Activated CD8-positive, alpha-beta memory T cell treated with anti-CD3 and anti-CD28 coated beads, Interleukin-2, amount 10 ng/mL, durations not matched to agents 7 days and 5 days (primary cell): ENCODE measurements at regions not wholly inside any gene's neighbourhood (a gene's known extent, or its start where the extent isn't known, plus 50 kb on each side); places are given as distances from the start of the nearest gene placed in this dataset.
A peak's percentile ranks its signal among the peaks of the same experiment; 100 is the strongest.

Experiments used
- ATAC-seq: fragments of 150-1000 bp; cut with Tn5 transposase; one replicate; pipeline ENCODE4 v1.10.0; 2021; ENCODE audit warnings: moderate library complexity
- CTCF ChIA-PET: fragments of 350-600 bp; sonication (Branson Sonifier 250); formaldehyde crosslinking; loops from one replicate; lab custom pipeline; 2021; ENCODE audit warnings: antibody characterized with exemption; lab: Charles Lee
- DNase-seq: peaks from one replicate; pipeline ENCODE4 v3.0.0-alpha.2; 2020
- H3K27ac Mint-ChIP-seq: one replicate; pipeline ENCODE4 v1.8.0; 2021; ENCODE audit warnings: mild to moderate bottlenecking, mixed read lengths
- H3K27me3 Mint-ChIP-seq: one replicate; pipeline ENCODE4 v1.8.0; 2021; ENCODE audit warnings: mixed read lengths
- H3K36me3 Mint-ChIP-seq: one replicate; pipeline ENCODE4 v1.8.0; 2021; ENCODE audit warnings: mild to moderate bottlenecking, mixed read lengths
- H3K4me1 Mint-ChIP-seq: one replicate; pipeline ENCODE4 v1.8.0; 2021; ENCODE audit warnings: mixed read lengths
- H3K4me3 Mint-ChIP-seq: one replicate; pipeline ENCODE4 v1.8.0; 2021; ENCODE audit warnings: mild to moderate bottlenecking, moderate library complexity, mixed read lengths
- H3K9me3 Mint-ChIP-seq: one replicate; pipeline ENCODE4 v1.8.0; 2022; ENCODE audit warnings: low read depth, mixed read lengths

DNA sequence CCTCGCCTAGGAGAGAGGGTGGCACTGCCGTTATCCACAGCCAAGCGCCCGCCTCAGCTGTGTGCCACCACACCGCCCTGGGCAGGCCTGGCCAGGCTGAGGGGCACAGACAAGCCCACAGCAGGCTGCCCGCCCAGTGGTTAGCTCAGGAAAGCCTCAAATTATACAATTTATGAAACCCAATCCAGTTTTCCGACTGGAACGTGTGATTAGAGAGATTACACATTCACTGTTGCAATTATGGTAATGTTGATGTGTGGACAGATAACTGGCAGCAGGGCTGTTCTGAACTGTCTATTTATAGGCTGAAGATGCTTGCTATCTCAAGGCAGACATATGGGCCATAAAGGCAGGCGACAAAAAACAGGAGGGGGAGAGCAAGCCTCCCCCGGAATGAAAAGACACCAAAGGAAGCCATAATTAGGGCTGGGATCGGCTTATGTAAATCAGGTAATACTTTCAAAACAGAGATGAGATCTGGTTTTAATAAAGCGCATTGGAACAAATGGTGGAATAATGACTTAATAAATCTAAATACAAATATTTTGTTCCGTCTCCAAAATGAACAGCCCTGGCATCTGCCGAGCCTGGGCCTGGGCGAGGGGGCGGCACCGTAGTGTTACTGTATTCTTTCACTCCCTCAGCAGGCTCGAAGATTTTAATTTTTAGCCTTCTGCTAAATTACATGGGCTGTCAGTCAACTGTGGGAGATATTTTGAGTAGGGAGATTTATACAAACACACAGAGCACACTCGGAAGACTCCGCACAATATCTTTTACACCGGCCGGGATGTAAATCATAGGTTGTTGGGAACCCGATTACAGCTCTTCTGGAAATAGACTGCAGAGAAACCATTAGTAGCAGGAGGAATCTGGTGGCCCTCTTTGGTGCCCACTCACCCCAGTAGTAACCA lies 103.1 kb upstream of the TLE3 start:
- no peaks in the 10 kb centered on the region for H3K9me3 Mint-ChIP-seq

DNA sequence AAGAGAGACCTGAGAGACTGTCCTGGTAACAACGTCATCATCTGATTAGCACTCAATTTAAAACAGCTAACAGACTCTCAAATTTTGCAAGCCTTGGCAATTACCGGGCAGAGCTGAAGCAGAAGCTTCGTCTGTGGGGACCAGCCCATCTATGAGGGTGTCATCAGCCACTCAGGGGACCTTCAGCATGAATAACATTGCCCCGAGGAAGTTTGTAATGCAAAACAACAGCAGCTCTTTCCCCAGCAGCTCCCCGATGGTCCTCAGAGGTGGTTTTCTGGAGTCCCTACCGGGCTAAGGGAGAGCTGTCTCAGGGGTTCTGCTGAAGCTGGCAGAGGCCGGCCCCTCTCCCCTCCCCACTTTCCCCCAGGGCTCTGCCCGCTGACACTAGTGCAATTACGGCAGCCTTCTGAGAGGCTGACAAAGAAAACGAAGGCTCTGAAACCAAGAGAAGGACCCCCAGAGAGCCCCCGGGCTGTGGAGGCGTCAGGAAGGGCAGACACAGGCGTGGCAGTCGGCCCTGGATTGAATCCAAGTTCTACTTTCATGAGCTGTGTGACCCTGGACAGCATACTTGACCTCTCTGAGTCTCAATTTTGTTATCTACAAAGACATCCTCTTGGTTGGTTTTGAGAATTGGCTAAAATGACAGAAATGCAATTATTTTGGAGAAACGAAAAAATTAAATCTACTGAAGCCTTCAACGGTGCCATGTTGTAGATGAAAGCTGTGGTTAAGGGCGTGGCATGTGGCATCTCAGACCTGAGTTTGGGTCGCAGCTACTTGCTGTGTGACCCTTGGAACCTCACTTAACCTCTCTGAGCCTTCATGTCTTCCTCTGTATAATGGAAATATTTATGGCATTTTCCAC lies 102.1 kb upstream of the TLE3 start:
- CTCF ChIA-PET = no interaction called here

More for the DNA sequence above, 103.1 kb upstream of the TLE3 start:
- H3K4me3 Mint-ChIP-seq = no peak overlapping the region
- no peak for DNase-seq
- H3K27ac Mint-ChIP-seq = no peak overlapping the region
- H3K27me3 Mint-ChIP-seq = peaks cover 15% of the 10 kb centered on the region
- ATAC-seq = no peak
- H3K4me1 Mint-ChIP-seq = no peaks in the 10 kb centered on the region
- CTCF ChIA-PET = no interaction called here
- no peaks in the 10 kb centered on the region for H3K36me3 Mint-ChIP-seq

DNA sequence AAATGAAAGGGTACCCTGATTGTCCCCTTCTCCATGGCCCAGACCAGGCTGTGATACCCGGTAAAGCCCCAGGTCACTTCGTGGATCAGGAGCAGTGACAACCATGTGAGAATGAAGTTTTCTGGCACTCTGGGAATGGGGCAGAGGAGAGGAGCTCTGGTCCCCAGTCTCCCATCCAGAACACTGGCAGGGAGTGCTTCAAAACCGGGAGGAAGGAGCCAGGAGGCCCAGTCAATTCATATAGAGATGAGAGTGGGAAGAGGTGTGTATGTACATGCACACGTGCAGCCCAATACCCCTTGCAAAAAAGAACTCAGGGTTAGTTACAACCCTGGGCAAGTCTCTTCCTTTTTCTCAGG lies 101.4 kb upstream of the TLE3 start:
- CTCF ChIA-PET = no interaction called here
- no peaks in the 10 kb centered on the region for H3K9me3 Mint-ChIP-seq
- no peaks in the 10 kb centered on the region for H3K36me3 Mint-ChIP-seq
- peaks cover 14% of the 10 kb centered on the region for H3K27me3 Mint-ChIP-seq
- no peaks in the 10 kb centered on the region for H3K4me1 Mint-ChIP-seq
- DNase-seq (no peak), ATAC-seq (no peak)
- H3K4me3 Mint-ChIP-seq = no peak overlapping the region
- no peak overlapping the region for H3K27ac Mint-ChIP-seq

More for the DNA sequence above, 102.1 kb upstream of the TLE3 start:
- Mint-ChIP-seq H3K27ac (no peak overlapping the region), H3K36me3 (no peaks in the 10 kb centered on the region), H3K4me3 (no peak overlapping the region), H3K4me1 (no peaks in the 10 kb centered on the region), H3K27me3 (peaks cover 12% of the 10 kb centered on the region), H3K9me3 (no peaks in the 10 kb centered on the region)
- no peak for DNase-seq
- no peak for ATAC-seq

DNA sequence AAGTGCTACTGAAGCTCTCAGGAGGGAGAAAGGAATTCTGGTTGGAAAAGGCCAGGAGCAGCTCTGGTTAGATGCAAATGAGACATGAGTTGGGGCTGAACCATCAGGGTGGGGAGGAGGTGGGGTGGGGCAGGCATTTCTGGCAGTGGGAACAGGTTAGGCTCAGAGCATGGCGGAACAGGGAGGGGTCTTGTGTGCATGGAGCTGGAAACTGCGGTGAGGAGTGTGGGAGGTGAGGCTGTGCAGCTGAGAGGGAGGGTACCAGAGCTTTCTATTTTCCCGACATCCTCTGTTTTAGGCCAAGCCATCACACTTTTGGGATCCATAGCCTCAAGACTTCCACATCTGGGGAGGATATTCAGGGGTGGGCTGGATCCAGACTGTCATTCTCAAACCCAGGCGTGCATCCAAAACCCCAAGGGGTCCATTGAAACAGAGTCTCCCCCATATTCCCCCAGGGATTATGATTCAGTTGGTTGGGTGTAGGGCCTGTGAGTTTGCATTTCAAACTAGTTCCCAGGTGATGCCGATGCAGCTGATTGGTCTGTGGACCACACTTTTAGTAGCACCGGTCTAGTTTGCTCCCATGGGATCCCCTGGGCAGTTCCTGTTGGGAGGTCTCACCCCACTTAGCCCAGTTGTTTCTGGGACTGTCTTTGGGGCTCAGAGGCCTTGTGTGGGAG lies 100.9 kb upstream of the TLE3 start:
- ATAC-seq = no peak
- DNase-seq = no peak
- Mint-ChIP-seq H3K4me1 (no peaks in the 10 kb centered on the region), H3K4me3 (no peak overlapping the region), H3K9me3 (no peaks in the 10 kb centered on the region), H3K27me3 (peaks cover 14% of the 10 kb centered on the region), H3K27ac (no peak overlapping the region), H3K36me3 (no peaks in the 10 kb centered on the region)
- CTCF ChIA-PET = no interaction called here

DNA sequence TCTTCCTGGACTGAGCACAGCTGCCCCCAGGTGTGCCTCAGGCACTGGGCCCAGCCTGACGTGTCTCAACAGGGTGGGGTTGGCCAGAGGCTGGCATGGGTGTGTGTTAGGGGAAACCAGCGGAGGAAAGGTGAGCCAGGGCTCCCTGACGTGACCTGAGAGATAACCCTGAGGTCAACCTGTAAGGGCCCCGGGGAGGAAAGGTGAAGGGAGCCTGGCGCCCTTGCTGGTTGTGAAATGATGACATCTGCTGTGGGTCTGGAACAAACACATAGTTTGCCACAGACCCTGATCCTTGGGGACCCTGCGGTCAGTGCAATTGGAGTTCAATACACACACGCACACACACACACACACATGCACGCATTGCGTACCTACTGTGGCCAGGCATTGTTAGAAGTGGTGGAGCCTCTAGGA lies 100.2 kb upstream of the TLE3 start:
- no peaks in the 10 kb centered on the region for H3K9me3 Mint-ChIP-seq
- CTCF ChIA-PET = no interaction called here

DNA sequence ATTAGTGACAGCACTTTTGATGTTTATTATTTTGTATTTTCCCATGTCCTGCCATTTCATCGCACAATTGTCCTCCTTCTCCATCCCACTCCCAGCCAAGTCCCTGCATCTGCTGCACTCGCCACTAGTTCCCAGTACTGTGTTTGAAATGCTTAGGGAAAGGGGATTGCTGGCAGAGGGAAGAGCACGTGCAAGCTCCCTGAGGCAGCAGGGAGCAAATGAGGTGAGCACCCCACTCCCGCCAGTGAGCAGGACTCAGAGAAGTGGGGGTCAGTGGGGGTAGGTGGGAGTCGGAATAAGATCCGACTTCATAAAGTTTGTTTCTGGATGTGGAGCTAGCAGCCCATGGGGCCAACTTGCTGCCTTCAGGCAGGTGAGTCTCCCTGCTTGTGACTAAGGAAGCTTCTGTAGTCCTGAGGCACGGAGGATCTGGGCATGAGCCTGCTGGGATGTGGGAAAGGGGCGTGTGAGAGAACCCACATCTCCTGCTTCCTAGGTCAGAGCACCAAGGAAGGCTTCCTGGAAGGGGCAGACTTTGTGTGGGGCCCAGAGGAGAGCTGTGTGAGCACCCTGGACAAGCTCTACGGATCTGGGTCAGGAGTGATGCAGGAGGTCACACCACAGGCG lies 99.7 kb upstream of the TLE3 start:
- ATAC-seq (no peak), DNase-seq (no peak)
- Mint-ChIP-seq H3K4me1 (no peaks in the 10 kb centered on the region), H3K27me3 (peaks cover 11% of the 10 kb centered on the region), H3K9me3 (no peaks in the 10 kb centered on the region), H3K27ac (no peak overlapping the region), H3K36me3 (no peaks in the 10 kb centered on the region), H3K4me3 (no peak overlapping the region)
- CTCF ChIA-PET = no interaction called here

More for the DNA sequence above, 100.2 kb upstream of the TLE3 start:
- ATAC-seq (no peak), DNase-seq (no peak)
- Mint-ChIP-seq H3K36me3 (no peaks in the 10 kb centered on the region), H3K4me3 (no peak overlapping the region), H3K27me3 (peaks cover 14% of the 10 kb centered on the region), H3K4me1 (no peaks in the 10 kb centered on the region), H3K27ac (no peak overlapping the region)

DNA sequence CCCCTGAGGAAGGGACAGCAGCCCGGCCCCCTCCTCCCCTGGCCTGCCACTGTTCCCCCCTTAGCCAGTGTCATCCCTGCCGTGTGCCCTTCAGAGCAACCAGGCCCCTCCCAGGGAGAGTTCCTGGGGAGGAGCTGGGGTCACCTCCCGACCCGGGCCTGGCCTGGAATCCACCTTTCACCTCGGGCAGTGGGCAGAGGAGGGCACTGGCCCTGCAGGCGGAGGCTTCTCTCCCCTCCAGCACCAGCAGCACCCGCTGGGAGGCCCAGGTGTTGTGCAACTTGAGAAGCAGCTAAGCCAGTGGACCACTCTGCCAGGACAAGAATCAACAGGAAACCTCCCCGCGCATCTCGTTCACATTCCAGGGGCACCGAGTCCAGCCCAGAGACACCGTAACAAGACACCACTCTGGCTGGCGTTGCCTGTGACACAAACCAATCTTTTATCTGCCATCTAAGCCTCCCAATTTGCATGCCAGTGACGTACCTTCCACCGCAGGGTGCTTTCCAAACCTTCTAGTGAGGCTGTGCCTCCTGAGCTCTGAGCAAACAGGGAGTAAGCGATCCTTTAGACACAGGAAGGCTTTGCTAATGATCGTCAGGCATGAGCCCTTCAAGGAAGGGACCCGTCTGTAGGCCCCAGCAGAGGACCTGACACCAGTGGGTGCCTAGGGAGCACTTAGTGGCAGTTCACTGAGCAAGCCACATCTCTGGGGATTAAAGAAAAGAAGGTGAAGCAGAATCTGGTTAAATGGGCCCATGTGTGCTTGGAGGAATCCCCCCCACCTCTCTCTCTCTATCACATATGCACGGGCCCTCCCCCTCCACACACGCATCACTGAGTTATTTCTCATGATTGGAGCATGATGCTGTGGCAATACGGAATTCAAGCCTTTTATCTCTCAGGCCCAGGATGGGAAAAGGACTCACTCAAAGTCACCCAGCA lies 98.9 kb upstream of the TLE3 start:
- Mint-ChIP-seq H3K9me3 (no peaks in the 10 kb centered on the region), H3K36me3 (no peaks in the 10 kb centered on the region), H3K27me3 (peaks cover 9% of the 10 kb centered on the region), H3K27ac (no peak overlapping the region), H3K4me3 (no peak overlapping the region), H3K4me1 (no peaks in the 10 kb centered on the region)
- DNase-seq (no peak), ATAC-seq (peak; percentile 20)
- CTCF ChIA-PET = no interaction called here

DNA sequence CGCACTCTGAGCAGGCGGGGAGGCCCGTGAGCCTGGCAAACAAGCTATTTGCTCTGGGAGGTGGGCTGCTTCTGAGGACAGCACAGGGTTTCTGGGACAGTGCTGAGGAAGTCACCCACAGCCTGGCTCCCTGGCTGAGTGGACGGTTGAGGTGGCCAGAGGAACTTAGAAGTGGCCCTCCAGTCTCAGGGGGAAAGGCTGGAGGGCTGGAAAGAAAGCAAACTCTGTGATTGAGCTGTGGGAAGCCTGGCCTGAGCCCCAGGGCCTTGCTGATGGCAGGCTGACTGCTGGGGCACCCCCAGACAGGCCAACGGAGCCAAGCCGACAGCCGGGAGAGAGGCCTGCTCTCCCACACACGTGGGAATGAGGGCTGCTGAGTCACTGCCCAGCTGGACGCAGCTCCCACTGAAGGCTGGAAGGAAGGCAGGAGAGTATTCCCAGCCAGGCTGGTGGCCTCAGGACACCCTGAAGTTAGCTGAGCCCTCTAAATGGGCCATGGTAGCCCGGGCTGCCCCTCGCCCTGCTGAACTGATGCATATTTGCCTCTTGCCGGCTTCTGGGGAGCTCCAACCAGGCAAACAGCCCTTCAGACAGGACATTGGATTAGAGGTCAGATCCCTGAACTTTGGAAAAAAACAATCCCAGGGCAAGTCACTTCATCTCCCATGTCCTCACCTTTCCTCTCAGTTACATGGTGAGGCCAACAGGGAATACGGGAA lies 98.0 kb upstream of the TLE3 start:
- ATAC-seq (no peak), DNase-seq (no peak)
- Mint-ChIP-seq H3K27ac (no peak overlapping the region), H3K4me1 (no peaks in the 10 kb centered on the region), H3K36me3 (no peaks in the 10 kb centered on the region), H3K4me3 (no peak overlapping the region), H3K9me3 (no peaks in the 10 kb centered on the region), H3K27me3 (peaks cover 9% of the 10 kb centered on the region)
- CTCF ChIA-PET = no interaction called here

DNA sequence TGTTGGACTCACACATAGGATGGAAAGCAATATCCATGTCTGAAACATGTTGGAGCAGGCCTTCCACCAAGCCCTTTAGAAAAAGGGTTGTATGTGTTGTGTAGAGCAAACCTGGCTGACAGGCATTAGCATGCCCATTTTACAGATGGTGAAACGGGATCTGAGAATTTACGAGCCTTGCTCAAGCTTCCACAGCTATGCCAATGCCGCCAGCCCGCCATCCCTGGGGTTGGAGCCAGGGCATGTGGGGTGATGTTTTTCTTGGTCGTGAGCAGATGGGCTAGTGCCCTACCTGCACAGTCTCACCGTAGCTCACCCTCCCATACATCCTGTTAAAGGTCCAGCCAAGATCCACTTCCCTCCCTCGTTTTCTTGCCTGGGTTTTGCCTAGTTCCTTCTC lies 97.5 kb upstream of the TLE3 start:
- H3K4me3 Mint-ChIP-seq = no peak overlapping the region

DNA sequence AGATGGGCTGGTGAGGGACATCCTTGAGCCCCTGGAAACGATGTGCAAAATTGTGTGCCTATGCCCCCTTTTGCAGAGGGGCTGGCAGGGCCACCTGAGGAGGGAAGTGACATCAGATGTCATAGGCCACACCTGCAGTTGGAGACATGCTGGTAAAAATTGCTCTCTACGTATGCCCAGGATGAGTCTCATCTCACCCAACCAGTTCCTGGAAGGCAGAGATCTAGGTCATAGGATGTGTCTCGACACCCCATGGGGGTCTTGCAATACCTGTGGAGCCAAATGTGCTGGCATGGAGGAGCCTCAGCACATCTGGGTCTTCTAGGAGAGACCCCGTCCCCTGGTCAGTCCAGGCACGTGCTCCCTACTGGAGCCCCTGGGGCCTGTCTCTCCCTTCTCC lies 96.5 kb upstream of the TLE3 start:
- Mint-ChIP-seq H3K27me3 (peaks cover 5% of the 10 kb centered on the region), H3K4me3 (no peak overlapping the region), H3K36me3 (no peaks in the 10 kb centered on the region), H3K27ac (no peak overlapping the region), H3K4me1 (no peaks in the 10 kb centered on the region), H3K9me3 (no peaks in the 10 kb centered on the region)
- DNase-seq = no peak
- CTCF ChIA-PET = no interaction called here
- ATAC-seq = no peak

More for the DNA sequence above, 97.5 kb upstream of the TLE3 start:
- ATAC-seq (no peak), DNase-seq (no peak)
- Mint-ChIP-seq H3K36me3 (no peaks in the 10 kb centered on the region), H3K27me3 (peaks cover 5% of the 10 kb centered on the region), H3K9me3 (no peaks in the 10 kb centered on the region), H3K27ac (no peak overlapping the region), H3K4me1 (no peaks in the 10 kb centered on the region)
- CTCF ChIA-PET = no interaction called here

DNA sequence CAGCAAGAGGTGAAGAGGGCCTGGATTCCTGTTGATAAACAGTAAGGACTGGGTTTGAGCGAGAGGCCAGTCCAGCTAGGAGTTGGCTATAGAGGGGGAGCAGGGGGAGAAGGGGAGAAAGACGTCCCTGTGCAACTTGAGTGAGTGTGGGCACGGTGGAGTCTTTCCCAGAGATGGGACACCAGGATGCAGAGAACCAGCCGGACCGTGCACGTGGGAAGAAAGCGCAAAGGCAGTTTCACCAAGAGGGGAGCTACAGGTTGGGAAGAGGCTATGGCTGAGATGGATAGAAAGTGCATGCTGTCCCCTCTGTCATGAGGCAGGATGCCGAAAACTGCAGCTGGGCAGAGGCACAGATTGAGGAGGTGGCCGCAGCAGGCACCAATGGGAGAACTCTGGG lies 96.0 kb upstream of the TLE3 start:
- no peak for ATAC-seq
- Mint-ChIP-seq H3K27ac (no peak overlapping the region), H3K4me1 (no peaks in the 10 kb centered on the region), H3K36me3 (no peaks in the 10 kb centered on the region), H3K9me3 (no peaks in the 10 kb centered on the region), H3K4me3 (no peak overlapping the region), H3K27me3 (peaks cover 5% of the 10 kb centered on the region)
- CTCF ChIA-PET = no interaction called here
- DNase-seq = no peak

DNA sequence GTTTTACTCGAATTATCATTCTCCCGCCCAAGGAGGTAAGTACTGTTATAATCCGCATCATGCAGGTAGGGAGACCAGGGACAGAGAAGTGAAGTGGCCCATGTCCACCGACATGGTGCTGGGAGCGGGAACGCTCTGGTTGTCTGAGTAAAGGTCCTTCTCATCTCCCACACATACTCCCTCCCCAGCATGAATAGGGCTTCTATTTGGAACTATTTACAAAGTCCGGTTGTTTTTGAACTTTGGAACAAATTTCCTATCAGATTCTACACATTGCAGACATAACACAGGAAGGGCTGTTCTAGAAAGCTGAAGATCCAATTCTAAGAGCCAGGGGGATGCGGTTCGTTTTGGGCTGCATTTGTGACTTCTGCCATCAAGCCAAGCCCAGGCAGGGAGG lies 94.8 kb upstream of the TLE3 start:
- CTCF ChIA-PET = no interaction called here
- Mint-ChIP-seq H3K4me1 (no peaks in the 10 kb centered on the region), H3K4me3 (no peak overlapping the region), H3K36me3 (no peaks in the 10 kb centered on the region), H3K27me3 (peaks cover 5% of the 10 kb centered on the region), H3K9me3 (no peaks in the 10 kb centered on the region), H3K27ac (no peak overlapping the region)
- ATAC-seq = no peak
- DNase-seq = no peak
